SK-N-SH (cell line): ENCODE measurements at regions not wholly inside any gene's neighbourhood (a gene's known extent, or its start where the extent isn't known, plus 50 kb on each side); places are given as distances from the start of the nearest gene placed in this dataset.

Experiments used
- CTCF ChIA-PET: fragments of 300-600, 350-600 bp; formaldehyde crosslinking; extraction: SDS; loops from one replicate; lab custom pipeline; 2021; lab: Yijun Ruan, JAX
- POLR2A ChIA-PET: fragments of 350-600 bp; sonication (Branson Sonifier 250); formaldehyde crosslinking; extraction: SDS; loops from one replicate; lab custom pipeline; 2020; ENCODE audit warnings: antibody characterized with exemption, inconsistent platforms; lab: Yijun Ruan, JAX
- DNase-seq: peaks from one replicate; pipeline ENCODE4 v3.0.0; 2012
- H2AFZ ChIP-seq: fragments of 200-600 bp; sonication (generic); 2 replicates; pipeline ENCODE4 v1.8.1; 2016; ENCODE audit warnings: antibody characterized with exemption, mild to moderate bottlenecking, low read depth
- H3F3A ChIP-seq: fragments of 200-600 bp; sonication (generic); replicated peaks from 2 replicates; pipeline ENCODE3; 2016; ENCODE audit warnings: antibody characterized with exemption, mild to moderate bottlenecking; ENCODE audit not compliant: insufficient read depth
- H3K27ac ChIP-seq, 2 experiments: fragments of 200-500 bp in 1 of 2; fragments of 200-600 bp in 1 of 2; sonication (Bioruptor generic) in 1 of 2; sonication (generic), shearing (Covaris generic) in 1 of 2; 2 replicates each; pipeline versions ENCODE4 v1.5.1 to v1.6.1; 2014 to 2016; ENCODE audit warnings: low read depth in 2 of 2, inconsistent platforms in 1 of 2, low read length in 1 of 2, mild to moderate bottlenecking in 1 of 2, mixed read lengths in 1 of 2
- H3K27me3 ChIP-seq: fragments of 200-600 bp; sonication (generic), shearing (Covaris generic); 2 replicates; pipeline ENCODE4 v1.6.1; 2016; ENCODE audit warnings: mixed run types; ENCODE audit not compliant: insufficient read depth
- H3K36me3 ChIP-seq, 2 experiments: fragments of 200-500 bp in 1 of 2; fragments of 200-600 bp in 1 of 2; sonication (Bioruptor generic) in 1 of 2; sonication (generic) in 1 of 2; replicated peaks in 1 of 2; 2 replicates each; pipeline versions ENCODE3 to v1.5.1; 2014 to 2016; ENCODE audit warnings: low read length in 1 of 2, mild to moderate bottlenecking in 1 of 2; ENCODE audit not compliant: insufficient read depth in 2 of 2, control insufficient read depth in 1 of 2
- H3K4me1 ChIP-seq, 2 experiments: fragments of 200-500 bp in 1 of 2; fragments of 200-600 bp in 1 of 2; sonication (Bioruptor generic) in 1 of 2; sonication (generic), shearing (Covaris generic) in 1 of 2; 2 replicates each; pipeline versions ENCODE4 v1.5.1 to v1.6.1; 2014 to 2016; ENCODE audit warnings: low read depth in 1 of 2, low read length in 1 of 2, mixed run types in 1 of 2; ENCODE audit not compliant: insufficient read depth in 2 of 2, control insufficient read depth in 1 of 2
- H3K4me2 ChIP-seq: fragments of 200-600 bp; sonication (generic), shearing (Covaris generic); 2 replicates; pipeline ENCODE4 v1.6.1; 2017; ENCODE audit warnings: mixed run types
- H3K4me3 ChIP-seq, 2 experiments: fragments of 200-500 bp in 1 of 2; fragments of 200-600 bp in 1 of 2; sonication (Bioruptor generic) in 1 of 2; sonication (generic), shearing (Covaris generic) in 1 of 2; 2 replicates each; pipeline versions ENCODE4 v1.5.1 to v1.8.1; 2014 to 2016; ENCODE audit warnings: low read depth in 2 of 2, inconsistent platforms in 1 of 2, low read length in 1 of 2, mild to moderate bottlenecking in 1 of 2, mixed read lengths in 1 of 2, moderate library complexity in 1 of 2
- H3K79me2 ChIP-seq: fragments of 200-600 bp; sonication (generic); 2 replicates; pipeline ENCODE4 v1.8.1; 2017; ENCODE audit warnings: mild to moderate bottlenecking; ENCODE audit not compliant: insufficient read depth
- H3K9ac ChIP-seq: fragments of 200-600 bp; sonication (generic); 2 replicates; pipeline ENCODE4 v1.6.1; 2017; ENCODE audit warnings: mixed run types
- H3K9me2 ChIP-seq: fragments of 200-600 bp; sonication (generic); 2 replicates; pipeline ENCODE4 v1.6.1; 2017; ENCODE audit warnings: mixed run types
- H3K9me3 ChIP-seq: fragments of 200-600 bp; sonication (generic); 2 replicates; pipeline ENCODE4 v1.6.1; 2017; ENCODE audit warnings: mixed run types, mild to moderate bottlenecking, moderate library complexity
- H4K20me1 ChIP-seq: fragments of 200-600 bp; sonication (generic); 2 replicates; pipeline ENCODE4 v1.6.1; 2017; ENCODE audit warnings: mild to moderate bottlenecking, mixed run types; ENCODE audit not compliant: insufficient read depth
- CHD2 ChIP-seq: fragments of 150-350 bp; IDR thresholded peaks from 2 replicates; pipeline ENCODE4 v1.6.1; 2018; ENCODE audit warnings: low read length; ENCODE audit not compliant: partially characterized antibody
- ELF1 ChIP-seq: IDR thresholded peaks from 2 replicates; pipeline ENCODE4 v1.4.0; 2012
- EP300 ChIP-seq, 2 experiments: IDR thresholded peaks; 2 replicates each; pipeline versions ENCODE4 v1.4.0 to v1.6.1; 2012; ENCODE audit warnings: borderline replicate concordance in 1 of 2, low read depth in 1 of 2, low read length in 1 of 2
- FOXM1 ChIP-seq: IDR thresholded peaks from 2 replicates; pipeline ENCODE4 v1.4.0; 2012; ENCODE audit warnings: low read depth, mild to moderate bottlenecking
- GABPA ChIP-seq: IDR thresholded peaks from 2 replicates; pipeline ENCODE4 v1.4.0; 2012; ENCODE audit warnings: low read depth, mild to moderate bottlenecking
- JUND ChIP-seq: IDR thresholded peaks from 2 replicates; pipeline ENCODE4 v1.4.0; 2012
- MAX ChIP-seq: IDR thresholded peaks from 2 replicates; pipeline ENCODE4 v1.4.0; 2012; ENCODE audit warnings: low read depth
- MEF2A ChIP-seq: IDR thresholded peaks from 2 replicates; pipeline ENCODE4 v1.4.0; 2012; ENCODE audit warnings: low read depth, borderline replicate concordance
- POLR2AphosphoS5 ChIP-seq: IDR thresholded peaks from 2 replicates; pipeline ENCODE4 v1.6.1; 2012; ENCODE audit warnings: low read depth, low read length
- RCOR1 ChIP-seq: fragments of 150-350 bp; IDR thresholded peaks from 2 replicates; pipeline ENCODE4 v1.6.1; 2017; ENCODE audit warnings: antibody characterized with exemption, low read length
- REST ChIP-seq: IDR thresholded peaks from 2 replicates; pipeline ENCODE4 v1.6.1; 2012; ENCODE audit warnings: mild to moderate bottlenecking, low read depth, low read length, moderate library complexity
- RXRA ChIP-seq: IDR thresholded peaks from 2 replicates; pipeline ENCODE4 v1.4.0; 2012; ENCODE audit warnings: low read depth, mild to moderate bottlenecking, borderline replicate concordance
- SIN3A ChIP-seq: IDR thresholded peaks from 2 replicates; pipeline ENCODE4 v1.6.1; 2012; ENCODE audit warnings: low read depth, mild to moderate bottlenecking, low read length, moderate library complexity, borderline replicate concordance
- YY1 ChIP-seq: IDR thresholded peaks from 2 replicates; pipeline ENCODE4 v1.4.0; 2012; ENCODE audit warnings: low read depth, mild to moderate bottlenecking
- ZBTB33 ChIP-seq: IDR thresholded peaks from 2 replicates; pipeline ENCODE4 v1.4.0; 2012; ENCODE audit warnings: low read depth, borderline replicate concordance
- WGBS: methylation state at CpG from one replicate; pipeline ENCODE4 v1.1.6; 2017; ENCODE audit warnings: low lambda C conversion rate; 5-methylcytosine and 5-hydroxymethylcytosine counted together
- TF ChIP-seq, protein P1 (sequence below): fragments of 150-350 bp; IDR thresholded peaks from 2 replicates; pipeline ENCODE4 v1.6.1; 2016; ENCODE audit warnings: mild to moderate bottlenecking, low read depth, low read length

DNA sequence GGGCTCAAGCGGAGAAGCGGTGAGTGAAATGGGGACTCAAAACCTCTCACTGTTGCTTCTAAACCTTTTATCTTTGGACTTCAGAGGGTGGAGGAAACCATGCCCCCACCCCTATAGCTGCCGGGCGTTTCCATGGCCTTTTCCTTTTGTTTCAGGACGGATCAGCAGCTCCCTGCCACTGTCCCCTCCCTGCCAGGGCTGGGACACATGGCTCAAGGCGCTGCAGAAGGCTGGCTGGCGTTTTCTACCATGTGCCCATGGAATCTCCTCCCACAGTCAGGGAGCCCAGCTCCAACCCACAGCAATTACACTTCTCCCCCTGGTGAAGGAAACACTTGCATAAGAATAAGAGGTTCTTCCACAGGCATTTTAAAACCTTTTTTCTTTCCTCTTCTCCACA lies 812.7 kb downstream of the PLA2G4A start:
- H3F3A ChIP-seq = no peaks in the 10 kb centered on the region
- H4K20me1 ChIP-seq = no peaks in the 10 kb centered on the region
- WGBS = 81% methylated on average over 7 of the region's 7 CpGs
- no peaks in the 10 kb centered on the region for H3K9me3 ChIP-seq
- no peak overlapping the region for H3K27ac ChIP-seq
- TF ChIP-seq CHD2 (no peak), MAX (no peak), FOXM1 (no peak), MEF2A (no peak), ELF1 (no peak), YY1 (no peak), RCOR1 (no peak), ZBTB33 (no peak), SIN3A (no peak), EP300 (IDR thresholded peaks at IDR 0.05; ENCODE audit: borderline replicate concordance in 1 of 2, low read depth in 1 of 2, low read length in 1 of 2) (no peak), POLR2AphosphoS5 (no peak), REST (no peak), RXRA (no peak), JUND (no peak), GABPA (no peak)
- TF ChIP-seq, protein P1, sequence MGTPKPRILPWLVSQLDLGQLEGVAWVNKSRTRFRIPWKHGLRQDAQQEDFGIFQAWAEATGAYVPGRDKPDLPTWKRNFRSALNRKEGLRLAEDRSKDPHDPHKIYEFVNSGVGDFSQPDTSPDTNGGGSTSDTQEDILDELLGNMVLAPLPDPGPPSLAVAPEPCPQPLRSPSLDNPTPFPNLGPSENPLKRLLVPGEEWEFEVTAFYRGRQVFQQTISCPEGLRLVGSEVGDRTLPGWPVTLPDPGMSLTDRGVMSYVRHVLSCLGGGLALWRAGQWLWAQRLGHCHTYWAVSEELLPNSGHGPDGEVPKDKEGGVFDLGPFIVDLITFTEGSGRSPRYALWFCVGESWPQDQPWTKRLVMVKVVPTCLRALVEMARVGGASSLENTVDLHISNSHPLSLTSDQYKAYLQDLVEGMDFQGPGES = no peak
- TF ChIP-seq, all 33 proteins: peak for 0
- H3K9me2 ChIP-seq = no peaks in the 10 kb centered on the region
- H3K4me2 ChIP-seq = no peak overlapping the region
- H3K4me3 ChIP-seq = no peak overlapping the region
- H3K27me3 ChIP-seq = no peaks in the 10 kb centered on the region
- H3K36me3 ChIP-seq = no peaks in the 10 kb centered on the region
- H3K9ac ChIP-seq = no peak overlapping the region
- POLR2A ChIA-PET = no interaction called here
- no peak overlapping the region; the same call in 1 of the 2 replicates for H2AFZ ChIP-seq
- no peak for DNase-seq
- CTCF ChIA-PET = interaction anchor here (1.0 kb wide), 1 partner anchor 8 kb away, joined by 3 read pairs; no protein-coding TSS in a partner anchor
- H3K4me1 ChIP-seq = no peaks in the 10 kb centered on the region; a peak in 1 of 4 replicates
- no peaks in the 10 kb centered on the region for H3K79me2 ChIP-seq
